Stomach (tissue), 4 donors: ENCODE measurements at regions not wholly inside any gene's neighbourhood (a gene's known extent, or its start where the extent isn't known, plus 50 kb on each side); places are given as distances from the start of the nearest gene placed in this dataset.

ENCODE experiments used
- CTCF ChIP-seq, 7 experiments: fragments of 450-650 bp in 4 of 7; fragments of 200-600 bp in 3 of 7; sonication (generic) in 3 of 7; IDR thresholded peaks; one replicate each; pipeline ENCODE4 v1.5.1; 2016 to 2019; ENCODE audit warnings: antibody characterized with exemption in 7 of 7, control low read depth in 2 of 7, mild to moderate bottlenecking in 1 of 7
- POLR2A ChIP-seq, 4 donors: fragments of 450-650 bp; IDR thresholded peaks; one replicate each; pipeline ENCODE4 v1.6.1; 2016; ENCODE audit warnings: antibody characterized with exemption in 4 of 4, control low read depth in 2 of 4, mild to moderate bottlenecking in 1 of 4, moderate library complexity in 1 of 4

GRCh38 chrX:115712484-115712883, 151.5 kb downstream of the PLS3 start:
- no peak for TF ChIP-seq CTCF (IDR thresholded peaks at IDR 0.05)
- TF ChIP-seq POLR2A (IDR thresholded peaks at IDR 0.05): no peak
